ENCODE measurements at regions not wholly inside any gene's neighbourhood (a gene's known extent, or its start where the extent isn't known, plus 50 kb on each side); places are given as distances from the start of the nearest gene placed in this dataset.

DNA sequence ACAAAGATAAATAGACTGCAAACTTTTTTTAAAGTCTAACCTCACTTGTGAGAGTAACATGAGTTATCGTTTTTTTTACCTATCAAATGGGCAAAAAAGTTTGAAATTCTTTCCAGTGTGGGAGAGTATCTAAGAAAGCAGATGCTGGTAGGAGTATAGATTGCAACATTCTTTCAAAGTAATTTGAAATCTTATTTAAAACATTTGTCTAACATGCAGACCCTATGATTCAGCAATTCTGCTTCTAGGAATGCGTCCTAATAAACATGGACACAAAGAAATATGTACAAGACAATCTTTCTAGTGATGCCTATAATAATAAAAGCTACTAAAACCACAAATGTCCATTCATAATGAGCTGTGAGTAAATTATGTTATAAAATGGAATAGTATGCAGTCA is 110.4 kb upstream of the TMCC3 start:
- WGBS = 83% methylated on average over 2 of the region's 2 CpGs
- intact Hi-C loops (cut with DNase I) = loop anchor here (10.0 kb wide), 2 partner anchors 106 to 216 kb away; partner anchors contain the start of gene TMCC3
- Histone ChIP-seq H3K27me3 (no peaks in the 10 kb centered on the region), H3K27ac (replicated peaks in 1 of 4) (no peak overlapping the region), H3K9me3 (no peaks in the 10 kb centered on the region), H3K4me3 (no peak overlapping the region), H3K36me3 (no peaks in the 10 kb centered on the region), H3K4me1 (peaks cover 0 to 30% (median 16%) of the 10 kb centered on the region in 4 donors)
- TF ChIP-seq EP300 (IDR thresholded peaks at IDR 0.05) = no peak
- TF ChIP-seq, protein P1, sequence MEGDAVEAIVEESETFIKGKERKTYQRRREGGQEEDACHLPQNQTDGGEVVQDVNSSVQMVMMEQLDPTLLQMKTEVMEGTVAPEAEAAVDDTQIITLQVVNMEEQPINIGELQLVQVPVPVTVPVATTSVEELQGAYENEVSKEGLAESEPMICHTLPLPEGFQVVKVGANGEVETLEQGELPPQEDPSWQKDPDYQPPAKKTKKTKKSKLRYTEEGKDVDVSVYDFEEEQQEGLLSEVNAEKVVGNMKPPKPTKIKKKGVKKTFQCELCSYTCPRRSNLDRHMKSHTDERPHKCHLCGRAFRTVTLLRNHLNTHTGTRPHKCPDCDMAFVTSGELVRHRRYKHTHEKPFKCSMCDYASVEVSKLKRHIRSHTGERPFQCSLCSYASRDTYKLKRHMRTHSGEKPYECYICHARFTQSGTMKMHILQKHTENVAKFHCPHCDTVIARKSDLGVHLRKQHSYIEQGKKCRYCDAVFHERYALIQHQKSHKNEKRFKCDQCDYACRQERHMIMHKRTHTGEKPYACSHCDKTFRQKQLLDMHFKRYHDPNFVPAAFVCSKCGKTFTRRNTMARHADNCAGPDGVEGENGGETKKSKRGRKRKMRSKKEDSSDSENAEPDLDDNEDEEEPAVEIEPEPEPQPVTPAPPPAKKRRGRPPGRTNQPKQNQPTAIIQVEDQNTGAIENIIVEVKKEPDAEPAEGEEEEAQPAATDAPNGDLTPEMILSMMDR (IDR thresholded peaks at IDR 0.05) = no peak
- no peak for TF ChIP-seq POLR2A (IDR thresholded peaks at IDR 0.05; ENCODE audit: low read depth)
- TF ChIP-seq POLR2AphosphoS5 (IDR thresholded peaks at IDR 0.05) = no peak
- DNase-seq (ENCODE audit: extremely low spot score) = no peak

DNA sequence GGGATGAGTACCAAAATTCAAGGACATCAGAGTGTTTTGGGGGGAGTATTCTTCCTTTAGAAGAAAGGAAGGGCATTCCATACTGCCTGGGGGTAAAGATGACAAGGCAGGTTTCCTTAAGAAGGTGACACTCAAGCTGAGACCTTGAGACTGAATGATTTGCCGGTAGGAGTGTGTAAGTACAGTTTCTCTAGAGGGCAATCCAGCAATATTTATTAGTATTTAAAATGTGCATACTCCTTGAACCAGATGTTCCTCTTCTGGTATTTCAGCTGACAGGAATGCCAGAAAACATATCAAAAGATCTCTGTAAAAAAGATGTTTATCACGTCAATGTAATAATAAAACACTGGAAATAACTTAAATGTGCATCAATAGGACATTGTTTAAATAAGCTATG is 106.4 kb upstream of the TMCC3 start:
- Histone ChIP-seq H3K27ac (replicated peaks in 1 of 4) (no peak overlapping the region), H3K4me3 (no peak overlapping the region), H3K27me3 (no peaks in the 10 kb centered on the region), H3K9me3 (no peaks in the 10 kb centered on the region), H3K4me1 (peaks cover 0 to 9% (median under 1%) of the 10 kb centered on the region in 4 donors), H3K36me3 (no peaks in the 10 kb centered on the region)
- DNase-seq (ENCODE audit: extremely low spot score) = no peak
- WGBS = 58% methylated on average over 2 of the region's 2 CpGs
- intact Hi-C loops (cut with DNase I) = no loop called here
- no peak for TF ChIP-seq POLR2AphosphoS5 (IDR thresholded peaks at IDR 0.05)
- TF ChIP-seq, protein P1 (IDR thresholded peaks at IDR 0.05) = no peak
- no peak for TF ChIP-seq POLR2A (IDR thresholded peaks at IDR 0.05; ENCODE audit: low read depth)
- no peak for TF ChIP-seq EP300 (IDR thresholded peaks at IDR 0.05)

DNA sequence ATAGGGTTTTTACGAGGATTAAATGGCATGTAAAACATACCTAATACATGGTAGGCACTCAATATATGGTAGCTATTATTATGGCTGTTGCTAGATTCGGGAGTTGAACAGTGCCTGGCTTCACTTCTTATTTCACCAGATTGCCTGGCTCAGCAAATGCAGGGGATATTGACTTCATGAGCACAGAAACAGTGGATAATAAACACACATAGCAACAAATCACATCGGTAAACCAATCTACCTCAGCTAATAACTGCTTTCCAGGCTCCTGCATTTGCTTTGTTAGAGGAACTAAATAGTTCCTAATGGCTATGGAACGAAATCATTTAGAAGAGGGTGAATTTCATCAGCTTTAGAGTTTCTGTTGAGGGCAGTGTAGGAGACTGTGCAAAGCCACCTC is 105.2 kb upstream of the TMCC3 start:
- Histone ChIP-seq H3K4me3 (no peak overlapping the region), H3K36me3 (no peaks in the 10 kb centered on the region), H3K27ac (replicated peaks in 1 of 4) (no peak overlapping the region), H3K4me1 (peaks cover 0 to 9% (median 0%) of the 10 kb centered on the region in 4 donors), H3K27me3 (no peaks in the 10 kb centered on the region), H3K9me3 (no peaks in the 10 kb centered on the region)
- TF ChIP-seq POLR2AphosphoS5 (IDR thresholded peaks at IDR 0.05) = no peak
- no peak for TF ChIP-seq EP300 (IDR thresholded peaks at IDR 0.05)
- DNase-seq (ENCODE audit: extremely low spot score) = no peak
- intact Hi-C loops (cut with DNase I) = no loop called here
- 93% methylated on average over 4 of the region's 4 CpGs for WGBS

DNA sequence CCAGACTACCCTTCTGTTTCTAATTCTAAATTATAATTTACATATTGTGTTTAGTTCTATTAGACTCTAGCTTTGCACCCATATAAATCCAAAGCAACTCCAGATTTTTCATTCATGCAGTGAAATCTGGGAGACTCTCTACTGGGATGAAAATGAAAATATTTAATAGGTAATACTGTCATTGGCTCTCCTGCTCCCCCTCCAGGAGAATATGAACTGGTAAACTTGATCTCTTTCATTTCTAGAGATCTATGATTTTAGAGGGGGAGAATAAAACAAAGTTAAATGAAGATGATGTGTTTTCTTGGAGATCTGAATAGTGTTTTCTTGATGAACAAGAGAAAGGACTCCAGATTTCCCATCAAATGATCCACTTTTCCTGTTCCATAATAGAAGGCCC is 104.3 kb upstream of the TMCC3 start:
- H3K9me3 ChIP-seq = no peaks in the 10 kb centered on the region
- no peaks in the 10 kb centered on the region for H3K36me3 ChIP-seq
- DNase-seq (ENCODE audit: extremely low spot score) = no peak
- intact Hi-C loops (cut with DNase I) = no loop called here
- TF ChIP-seq EP300 (IDR thresholded peaks at IDR 0.05) = no peak
- no peak for TF ChIP-seq POLR2A (IDR thresholded peaks at IDR 0.05; ENCODE audit: low read depth)
- TF ChIP-seq POLR2AphosphoS5 (IDR thresholded peaks at IDR 0.05) = no peak
- TF ChIP-seq, protein P1 (IDR thresholded peaks at IDR 0.05) = peak in 1 of 3 experiments; percentile 17
- H3K4me1 ChIP-seq = peaks cover 0 to 9% (median 0%) of the 10 kb centered on the region in 4 donors
- H3K27me3 ChIP-seq = no peaks in the 10 kb centered on the region
- H3K4me3 ChIP-seq = no peak overlapping the region
- H3K27ac ChIP-seq (replicated peaks in 1 of 4) = no peak overlapping the region

DNA sequence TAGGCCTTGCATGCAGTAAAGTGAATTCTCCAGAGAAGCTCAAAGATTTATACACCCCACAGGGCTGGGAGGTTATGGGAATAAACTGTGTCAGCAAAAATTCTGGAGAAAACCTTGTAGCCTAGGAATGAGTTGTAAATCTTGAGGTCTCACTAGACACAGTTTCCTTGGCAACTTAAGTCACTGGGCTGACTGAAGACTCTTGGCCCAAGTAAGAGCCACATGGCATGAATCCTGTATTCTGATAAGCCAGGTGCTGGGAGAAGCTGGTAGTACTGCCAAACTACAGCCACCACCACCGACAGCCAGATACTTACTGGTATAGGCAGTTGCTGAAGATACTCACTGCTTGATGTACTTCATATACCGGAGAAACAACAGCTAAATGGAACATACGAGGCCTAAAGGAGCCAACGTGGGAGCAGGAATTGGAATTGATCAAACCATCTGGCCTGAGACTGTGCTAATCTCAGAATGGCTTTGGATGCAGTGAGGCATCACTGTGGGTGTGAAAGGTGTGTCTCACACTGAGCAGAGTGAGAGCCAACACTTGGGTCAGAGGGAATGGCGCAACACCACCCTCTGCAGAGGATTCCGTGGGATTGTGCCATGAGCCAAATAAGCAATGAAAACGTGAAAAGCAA is 102.8 kb upstream of the TMCC3 start:
- DNase-seq (ENCODE audit: extremely low spot score) = no peak
- TF ChIP-seq POLR2AphosphoS5 (IDR thresholded peaks at IDR 0.05) (no peak), EP300 (IDR thresholded peaks at IDR 0.05) (no peak), POLR2A (IDR thresholded peaks at IDR 0.05; ENCODE audit: low read depth) (no peak)
- TF ChIP-seq, protein P1 (IDR thresholded peaks at IDR 0.05) = no peak
- Histone ChIP-seq H3K27me3 (no peaks in the 10 kb centered on the region), H3K4me1 (peaks cover 0 to 9% (median 0%) of the 10 kb centered on the region in 4 donors), H3K4me3 (no peak overlapping the region), H3K27ac (replicated peaks in 1 of 4) (no peak overlapping the region), H3K36me3 (no peaks in the 10 kb centered on the region), H3K9me3 (no peaks in the 10 kb centered on the region)
- WGBS = 77% methylated on average over 5 of the region's 7 CpGs
- intact Hi-C loops (cut with DNase I) = no loop called here

All from esophagus muscularis mucosa (tissue), 4 donors.